WERI-Rb-1 (cell line): ENCODE measurements at regions not wholly inside any gene's neighbourhood (a gene's known extent, or its start where the extent isn't known, plus 50 kb on each side); places are given as distances from the start of the nearest gene placed in this dataset.

Experiments
- DNase-seq: peaks from one replicate; pipeline ENCODE4 v3.0.0-alpha.2; 2020
- H3K27ac ChIP-seq: fragments of 250-450 bp; sonication (Bioruptor Pico); 2 replicates; pipeline ENCODE4 v1.5.1; 2020; ENCODE audit warnings: mild to moderate bottlenecking, moderate library complexity
- H3K27me3 ChIP-seq: fragments of 250-450 bp; sonication (Bioruptor Pico); 2 replicates; pipeline ENCODE4 v1.5.1; 2021; ENCODE audit warnings: mild to moderate bottlenecking, low read depth, moderate library complexity; ENCODE audit not compliant: insufficient read depth, severe bottlenecking
- H3K36me3 ChIP-seq: fragments of 250-450 bp; sonication (Bioruptor Pico); 2 replicates; pipeline ENCODE4 v1.5.1; 2020; ENCODE audit warnings: mild to moderate bottlenecking, moderate library complexity
- H3K4me3 ChIP-seq: 2 replicates; pipeline ENCODE4 v1.5.1; 2011; ENCODE audit warnings: low read depth, mild to moderate bottlenecking, control low read depth, low read length
- H3K9me3 ChIP-seq: fragments of 250-450 bp; sonication (Bioruptor Pico); 2 replicates; pipeline ENCODE4 v1.5.1; 2021; ENCODE audit warnings: mild to moderate bottlenecking, moderate library complexity; ENCODE audit not compliant: severe bottlenecking
- CTCF ChIP-seq: IDR thresholded peaks from 2 replicates; pipeline ENCODE4 v1.5.1; 2011; ENCODE audit warnings: low read depth, mild to moderate bottlenecking, control low read depth, inconsistent platforms, low read length

DNA sequence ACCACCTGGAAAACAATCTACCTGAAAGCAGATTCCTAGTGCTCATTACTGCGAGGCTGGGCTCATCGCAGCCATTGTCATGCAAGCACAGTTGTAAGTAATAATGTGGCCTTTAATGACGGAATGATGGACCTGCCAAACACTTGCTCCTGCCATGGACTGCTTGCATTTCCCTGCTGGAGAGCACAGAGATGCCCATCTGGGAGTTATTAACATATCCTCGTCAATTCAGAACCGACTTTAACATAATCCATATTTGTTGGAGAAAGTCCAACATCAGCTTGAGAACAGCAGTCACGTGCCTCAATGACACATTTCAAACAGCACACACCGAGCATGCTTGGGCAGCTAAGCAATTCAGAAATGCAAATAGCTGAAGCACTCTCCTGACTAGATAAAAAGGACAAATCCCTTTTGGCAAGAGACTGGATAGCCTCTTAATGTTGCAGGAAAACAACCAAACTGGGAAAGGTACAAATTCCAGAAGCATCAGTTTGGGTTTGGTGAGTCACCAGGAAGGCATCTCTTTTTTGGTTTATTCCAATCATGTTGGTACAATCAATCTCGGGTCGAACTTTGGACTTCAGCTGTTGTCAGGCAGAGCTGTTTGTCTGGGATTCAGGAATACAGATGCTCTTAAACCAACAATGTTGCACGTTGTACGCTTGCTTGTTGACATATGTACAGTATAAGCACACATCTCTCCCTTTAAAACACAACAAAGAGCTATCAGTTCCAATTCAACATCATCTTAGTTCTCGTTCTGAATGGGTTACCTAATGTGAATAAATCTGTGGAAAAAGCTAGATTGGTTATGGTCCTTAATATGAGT lies 395.8 kb downstream of the LNPK start:
- H3K4me3 ChIP-seq: no peak overlapping the region
- DNase-seq: no peak
- TF ChIP-seq CTCF: no peak
- H3K36me3 ChIP-seq: no peaks in the 10 kb centered on the region
- H3K9me3 ChIP-seq: no peaks in the 10 kb centered on the region
- peaks cover 53% of the 10 kb centered on the region for H3K27me3 ChIP-seq
- H3K27ac ChIP-seq: no peak overlapping the region

DNA sequence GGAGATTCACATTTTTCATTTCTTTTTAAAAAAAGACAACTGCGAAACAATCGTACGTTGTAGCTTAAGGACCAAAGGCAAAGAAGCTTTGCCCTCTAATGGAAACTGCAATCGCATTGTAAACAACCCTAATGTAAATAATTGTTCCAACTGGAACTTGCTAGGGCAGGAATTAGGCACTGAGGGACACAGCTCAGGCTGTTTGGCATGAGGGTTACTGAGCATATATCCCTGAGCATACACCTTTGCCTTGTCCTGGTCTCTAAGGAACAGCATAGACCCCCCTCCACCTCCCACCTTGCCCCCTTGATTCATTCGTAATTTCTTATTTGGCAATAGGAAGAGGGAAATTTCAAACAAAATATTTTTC lies 396.4 kb downstream of the LNPK start:
- H3K36me3 ChIP-seq: no peaks in the 10 kb centered on the region
- H3K27ac ChIP-seq: no peak overlapping the region
- H3K9me3 ChIP-seq: no peaks in the 10 kb centered on the region
- H3K27me3 ChIP-seq: peaks cover 50% of the 10 kb centered on the region
- H3K4me3 ChIP-seq: no peak overlapping the region
- no peak for TF ChIP-seq CTCF
- no peak for DNase-seq

DNA sequence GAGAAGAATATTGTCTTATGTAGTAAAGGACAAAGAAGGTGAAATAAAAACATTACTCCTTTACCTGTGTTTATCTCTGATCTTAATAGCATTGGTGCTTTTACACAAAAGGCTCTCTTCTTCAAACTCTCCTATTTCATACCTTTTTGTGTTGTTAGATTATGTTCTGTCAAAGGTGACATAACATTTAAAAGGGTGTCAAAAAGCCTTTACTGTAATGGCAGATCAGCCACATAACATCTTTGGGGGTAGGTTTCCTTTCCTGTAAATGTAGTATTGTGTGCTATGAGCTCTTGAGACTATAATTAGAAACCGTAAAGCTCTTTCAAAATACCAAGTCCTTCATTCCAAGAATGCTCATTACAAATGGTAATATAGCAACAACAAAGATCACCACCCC lies 400.1 kb downstream of the LNPK start:
- no peaks in the 10 kb centered on the region for H3K36me3 ChIP-seq
- TF ChIP-seq CTCF: no peak
- H3K27ac ChIP-seq: no peak overlapping the region
- H3K4me3 ChIP-seq: no peak overlapping the region
- DNase-seq: no peak
- peaks cover 21% of the 10 kb centered on the region for H3K27me3 ChIP-seq
- H3K9me3 ChIP-seq: no peaks in the 10 kb centered on the region

- H3K27ac ChIP-seq: no peak overlapping the region
- H3K36me3 ChIP-seq: no peaks in the 10 kb centered on the region
- no peak for TF ChIP-seq CTCF
- H3K27me3 ChIP-seq: peaks cover 18% of the 10 kb centered on the region
- no peaks in the 10 kb centered on the region for H3K9me3 ChIP-seq
- no peak for DNase-seq
- H3K4me3 ChIP-seq: no peak overlapping the region
Measured at GRCh38 chr2:175599966-175600831, 401.9 kb downstream of the LNPK start.

GRCh38 chr2:175597286-175597685 lies 404.8 kb downstream of the LNPK start:
- no peak overlapping the region for H3K27ac ChIP-seq
- DNase-seq: no peak
- no peaks in the 10 kb centered on the region for H3K9me3 ChIP-seq
- peaks cover 19% of the 10 kb centered on the region for H3K27me3 ChIP-seq
- TF ChIP-seq CTCF: no peak
- no peaks in the 10 kb centered on the region for H3K36me3 ChIP-seq
- no peak overlapping the region for H3K4me3 ChIP-seq
